BLaER1 (cell line): ENCODE measurements at regions not wholly inside any gene's neighbourhood (a gene's known extent, or its start where the extent isn't known, plus 50 kb on each side); places are given as distances from the start of the nearest gene placed in this dataset.

Experiments used
- H3K27ac ChIP-seq: shearing (Covaris generic); formaldehyde crosslinking; 2 replicates; pipeline ENCODE4 v1.8.1; 2022
- H3K27me3 ChIP-seq: shearing (Covaris generic); formaldehyde crosslinking; 2 replicates; pipeline ENCODE4 v1.8.1; 2022
- H3K36me3 ChIP-seq: shearing (Covaris generic); formaldehyde crosslinking; 2 replicates; pipeline ENCODE4 v1.8.1; 2022
- H3K4me1 ChIP-seq: shearing (Covaris generic); formaldehyde crosslinking; 2 replicates; pipeline ENCODE4 v1.8.1; 2022
- H3K4me2 ChIP-seq: shearing (Covaris generic); formaldehyde crosslinking; 2 replicates; pipeline ENCODE4 v1.8.1; 2022
- H3K4me3 ChIP-seq: shearing (Covaris generic); formaldehyde crosslinking; 2 replicates; pipeline ENCODE4 v1.8.1; 2022
- H3K9ac ChIP-seq: shearing (Covaris generic); formaldehyde crosslinking; 2 replicates; pipeline ENCODE4 v1.8.1; 2022
- H3K9me3 ChIP-seq: shearing (Covaris generic); formaldehyde crosslinking; 2 replicates; pipeline ENCODE4 v1.8.1; 2022
- H4K20me1 ChIP-seq: shearing (Covaris generic); formaldehyde crosslinking; 2 replicates; pipeline ENCODE4 v1.8.1; 2022
- Cebpa-rat ChIP-seq: shearing (Covaris generic); IDR thresholded peaks from 2 replicates; pipeline ENCODE4 v1.8.1; 2022

DNA sequence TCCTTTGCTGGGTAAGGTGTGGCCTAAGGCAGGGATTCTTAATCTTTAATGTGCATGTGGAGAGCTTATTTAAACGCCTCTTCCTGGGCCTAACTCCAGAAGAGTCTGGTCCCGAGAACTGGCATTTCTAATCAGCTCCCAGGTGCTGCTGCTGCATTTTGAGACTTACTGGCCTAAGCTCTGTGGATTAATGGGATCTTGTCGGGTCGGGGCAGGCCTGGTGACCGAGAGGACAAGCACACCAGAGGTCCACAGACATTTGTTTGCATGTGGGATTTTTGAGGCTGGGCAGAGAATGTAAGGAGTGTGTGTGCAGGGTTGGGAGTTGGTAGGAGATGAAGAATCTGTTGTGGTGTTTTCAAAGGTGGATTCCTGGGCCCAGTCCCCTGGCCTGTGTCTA is 95.0 kb upstream of the DAP start:
- H3K27ac ChIP-seq: no peak overlapping the region
- TF ChIP-seq Cebpa-rat: no peak

GRCh38 chr5:10854506-10855277 is 93.7 kb upstream of the DAP start:
- Histone ChIP-seq H3K9ac (no peak overlapping the region), H3K36me3 (no peaks in the 10 kb centered on the region), H3K4me2 (0 out of 2 replicates have a peak overlapping the region, but pooled peaks have one; percentile 8), H3K27ac (no peak overlapping the region), H3K9me3 (no peaks in the 10 kb centered on the region), H3K27me3 (no peaks in the 10 kb centered on the region), H3K4me1 (peaks cover 7% of the 10 kb centered on the region), H3K4me3 (no peak overlapping the region), H4K20me1 (no peaks in the 10 kb centered on the region)
- no peak for TF ChIP-seq Cebpa-rat

More for the DNA sequence above, 95.0 kb upstream of the DAP start:
- no peaks in the 10 kb centered on the region for H3K9me3 ChIP-seq
- no peaks in the 10 kb centered on the region for H3K36me3 ChIP-seq
- H3K27me3 ChIP-seq: no peaks in the 10 kb centered on the region
- no peaks in the 10 kb centered on the region for H4K20me1 ChIP-seq
- H3K4me2 ChIP-seq: no peak overlapping the region
- H3K4me3 ChIP-seq: no peak overlapping the region
- no peak overlapping the region for H3K9ac ChIP-seq
- peaks cover 7% of the 10 kb centered on the region for H3K4me1 ChIP-seq

DNA sequence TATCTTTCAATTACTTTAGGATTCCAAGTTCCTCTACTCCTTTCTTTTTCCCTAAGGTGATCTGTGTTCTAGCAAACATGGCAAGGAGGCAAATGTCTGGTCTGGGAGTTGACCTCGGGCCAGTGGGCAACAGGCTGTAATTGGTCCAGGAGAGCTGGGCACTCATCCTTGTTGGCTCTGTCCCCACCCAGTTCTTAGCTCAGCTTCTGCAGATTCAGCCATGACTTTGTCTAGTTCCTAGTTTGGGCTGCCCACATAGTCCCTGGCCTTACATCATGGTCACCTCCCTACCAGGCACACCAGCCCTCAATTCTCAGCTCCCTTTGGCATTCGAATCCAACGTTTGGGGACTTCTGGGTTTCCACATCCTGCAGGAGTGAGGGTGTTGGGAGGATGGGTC is 92.1 kb upstream of the DAP start:
- no peak overlapping the region for H3K4me2 ChIP-seq
- H3K27ac ChIP-seq: no peak overlapping the region

DNA sequence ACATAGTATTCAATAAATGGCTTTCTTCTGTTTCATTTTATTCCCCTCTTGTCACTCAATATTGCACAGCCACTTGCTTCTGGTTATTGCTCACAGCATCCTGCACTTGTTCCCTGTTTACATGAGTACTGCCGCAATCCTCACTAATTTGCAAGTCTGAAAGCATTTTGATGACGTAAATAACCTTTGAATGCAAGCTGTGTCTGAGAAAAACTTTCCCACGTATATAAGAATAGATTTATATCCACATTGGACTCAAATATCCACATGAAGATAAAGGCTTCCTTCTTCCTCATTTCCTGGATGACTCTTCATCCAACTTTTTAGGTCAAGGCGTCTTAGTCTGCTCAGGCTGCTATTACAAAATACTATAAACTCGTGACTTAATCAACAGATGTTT is 88.2 kb upstream of the DAP start:
- Histone ChIP-seq H3K9ac (no peak overlapping the region), H3K4me1 (peaks cover 2% of the 10 kb centered on the region), H3K4me3 (no peak overlapping the region), H3K27me3 (no peaks in the 10 kb centered on the region), H3K4me2 (no peak overlapping the region), H3K27ac (no peak overlapping the region), H3K36me3 (no peaks in the 10 kb centered on the region), H3K9me3 (peaks cover 8% of the 10 kb centered on the region), H4K20me1 (no peaks in the 10 kb centered on the region)
- TF ChIP-seq Cebpa-rat: no peak

More for the DNA sequence above, 92.1 kb upstream of the DAP start:
- H3K36me3 ChIP-seq: no peaks in the 10 kb centered on the region
- no peak overlapping the region for H3K9ac ChIP-seq
- peaks cover 7% of the 10 kb centered on the region for H3K4me1 ChIP-seq
- H3K4me3 ChIP-seq: no peak overlapping the region
- H3K27me3 ChIP-seq: no peaks in the 10 kb centered on the region
- no peak for TF ChIP-seq Cebpa-rat
- no peaks in the 10 kb centered on the region for H4K20me1 ChIP-seq
- no peaks in the 10 kb centered on the region for H3K9me3 ChIP-seq

DNA sequence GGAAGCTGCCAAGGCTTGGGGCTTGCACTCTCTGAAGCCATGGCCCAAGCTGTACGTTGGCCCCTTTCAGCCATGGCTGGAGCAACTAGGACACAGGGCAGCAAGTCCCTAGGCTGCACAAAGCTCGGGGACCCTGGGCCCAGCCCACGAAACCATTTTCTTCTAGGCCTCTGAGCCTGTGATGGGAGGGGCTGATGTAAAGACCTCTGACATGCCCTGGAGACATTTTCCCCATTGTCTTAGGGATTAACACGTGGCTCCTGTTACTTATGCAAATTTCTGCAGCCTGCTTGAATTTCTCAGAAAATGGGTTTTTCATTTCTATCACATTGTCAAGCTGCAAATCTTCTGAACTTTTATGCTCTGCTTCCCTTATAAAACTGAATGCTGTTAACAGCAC is 83.0 kb upstream of the DAP start:
- H3K4me2 ChIP-seq: no peak overlapping the region

DNA sequence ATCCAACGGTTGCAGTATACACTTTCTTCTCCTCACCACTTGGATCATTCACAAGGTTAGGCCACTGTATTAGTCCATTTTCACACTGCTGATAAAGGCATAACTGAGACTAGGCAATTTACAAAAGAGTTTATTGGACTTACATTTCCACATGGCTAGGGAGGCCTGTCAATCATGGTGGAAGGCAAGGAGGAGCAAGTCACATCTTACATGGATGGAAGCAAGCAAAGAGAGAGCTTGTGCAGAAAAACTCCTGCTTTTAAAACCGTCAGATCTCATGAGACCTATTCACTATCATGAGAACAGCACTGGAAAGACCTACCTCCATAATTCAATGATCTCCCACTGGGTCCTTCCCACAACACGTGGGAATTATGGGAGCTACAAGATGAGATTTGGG is 81.8 kb upstream of the DAP start:
- Histone ChIP-seq H3K4me2 (no peak overlapping the region), H3K36me3 (no peaks in the 10 kb centered on the region), H3K9me3 (peaks cover 28% of the 10 kb centered on the region), H3K4me3 (no peak overlapping the region), H3K4me1 (no peaks in the 10 kb centered on the region), H4K20me1 (no peaks in the 10 kb centered on the region), H3K27me3 (no peaks in the 10 kb centered on the region), H3K27ac (no peak overlapping the region), H3K9ac (no peak overlapping the region)
- no peak for TF ChIP-seq Cebpa-rat

More for the DNA sequence above, 83.0 kb upstream of the DAP start:
- Histone ChIP-seq H3K4me3 (no peak overlapping the region), H4K20me1 (no peaks in the 10 kb centered on the region), H3K36me3 (no peaks in the 10 kb centered on the region), H3K9me3 (peaks cover 28% of the 10 kb centered on the region), H3K27me3 (no peaks in the 10 kb centered on the region), H3K27ac (no peak overlapping the region), H3K4me1 (no peaks in the 10 kb centered on the region), H3K9ac (no peak overlapping the region)
- no peak for TF ChIP-seq Cebpa-rat

GRCh38 chr5:10839916-10840599 is 79.0 kb upstream of the DAP start:
- peaks cover 28% of the 10 kb centered on the region for H3K9me3 ChIP-seq
- no peak overlapping the region for H3K27ac ChIP-seq
- TF ChIP-seq Cebpa-rat: no peak
- H3K4me3 ChIP-seq: no peak overlapping the region
- no peaks in the 10 kb centered on the region for H4K20me1 ChIP-seq
- H3K4me2 ChIP-seq: no peak overlapping the region
- no peak overlapping the region for H3K9ac ChIP-seq
- no peaks in the 10 kb centered on the region for H3K4me1 ChIP-seq
- H3K36me3 ChIP-seq: no peaks in the 10 kb centered on the region
- no peaks in the 10 kb centered on the region for H3K27me3 ChIP-seq

DNA sequence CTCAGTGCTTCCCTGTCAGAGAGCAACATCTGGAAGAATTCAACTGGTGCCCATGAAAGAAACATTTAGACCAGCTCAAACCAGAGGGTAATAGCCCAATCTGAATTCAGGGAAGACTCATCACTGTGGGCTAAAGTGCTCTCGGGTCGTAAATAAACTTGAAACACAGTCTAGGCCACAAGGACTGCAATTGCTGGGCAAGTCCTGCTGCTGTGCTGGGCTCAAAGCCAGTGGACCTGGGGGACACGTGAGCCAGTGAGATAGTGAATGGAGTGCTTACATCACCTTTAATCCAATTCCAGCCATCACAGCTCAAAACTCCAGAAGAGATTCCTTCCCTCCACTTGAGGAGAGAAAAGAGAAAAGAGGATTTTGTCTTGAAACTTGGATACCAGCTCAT is 78.1 kb upstream of the DAP start:
- TF ChIP-seq Cebpa-rat: no peak
- H3K36me3 ChIP-seq: no peaks in the 10 kb centered on the region
- H3K4me3 ChIP-seq: no peak overlapping the region

DNA sequence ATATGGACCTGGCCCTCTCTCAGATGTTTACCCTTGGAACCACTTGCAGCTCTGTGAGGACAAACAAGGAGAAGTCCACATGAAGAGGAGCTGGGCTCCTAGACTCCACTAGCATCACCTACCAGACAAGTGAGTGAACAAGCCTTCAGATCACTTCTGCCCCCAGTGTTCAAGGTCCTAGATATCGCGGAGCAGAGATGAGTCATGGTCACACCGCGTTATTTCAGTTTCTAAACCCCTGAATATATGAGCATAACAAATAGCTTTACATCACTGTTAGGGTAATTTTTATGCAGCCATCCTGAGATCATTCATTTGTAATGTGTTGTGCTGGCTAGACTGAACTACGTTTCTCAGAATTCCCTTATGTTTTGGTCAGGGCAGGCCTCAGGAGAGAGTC is 77.0 kb upstream of the DAP start:
- peaks cover 7% of the 10 kb centered on the region; the same call in 1 of the 2 replicates for H3K9me3 ChIP-seq
- no peaks in the 10 kb centered on the region for H3K27me3 ChIP-seq
- H3K4me3 ChIP-seq: no peak overlapping the region
- TF ChIP-seq Cebpa-rat: no peak
- H3K9ac ChIP-seq: no peak overlapping the region
- H3K4me2 ChIP-seq: no peak overlapping the region
- no peaks in the 10 kb centered on the region for H3K4me1 ChIP-seq
- no peaks in the 10 kb centered on the region for H3K36me3 ChIP-seq
- no peak overlapping the region for H3K27ac ChIP-seq
- H4K20me1 ChIP-seq: no peaks in the 10 kb centered on the region

More for the DNA sequence above, 78.1 kb upstream of the DAP start:
- Histone ChIP-seq H3K4me1 (no peaks in the 10 kb centered on the region), H3K27ac (no peak overlapping the region), H3K4me2 (no peak overlapping the region), H3K9me3 (peaks cover 18% of the 10 kb centered on the region), H3K27me3 (no peaks in the 10 kb centered on the region), H4K20me1 (no peaks in the 10 kb centered on the region), H3K9ac (no peak overlapping the region)

DNA sequence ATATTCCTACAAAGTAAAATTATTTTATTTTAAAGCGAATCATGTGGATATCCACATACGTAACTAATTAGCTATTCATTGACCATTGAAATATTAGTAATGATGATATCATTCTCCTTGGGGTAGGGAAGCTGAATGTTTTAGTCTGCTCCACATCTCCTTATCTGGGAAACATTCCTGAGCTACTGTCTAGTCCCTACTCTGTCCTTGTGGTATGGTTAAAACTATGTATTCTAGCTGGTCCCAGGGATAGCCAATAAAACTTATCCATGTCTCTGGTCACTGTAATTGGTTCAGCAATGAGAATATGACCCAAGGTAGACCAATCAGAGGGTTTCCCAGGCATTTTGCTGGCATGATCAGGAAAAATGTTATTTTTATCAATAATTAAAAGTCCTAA is 76.0 kb upstream of the DAP start:
- no peak overlapping the region for H3K4me3 ChIP-seq
- no peak overlapping the region for H3K9ac ChIP-seq
- no peak overlapping the region for H3K27ac ChIP-seq
- no peaks in the 10 kb centered on the region for H3K9me3 ChIP-seq
- H3K4me2 ChIP-seq: no peak overlapping the region
- no peaks in the 10 kb centered on the region for H4K20me1 ChIP-seq
- no peaks in the 10 kb centered on the region for H3K36me3 ChIP-seq
- H3K4me1 ChIP-seq: no peaks in the 10 kb centered on the region
- no peak for TF ChIP-seq Cebpa-rat
- H3K27me3 ChIP-seq: no peaks in the 10 kb centered on the region
